Middle frontal gyrus (tissue), 1 donor: ENCODE measurements at regions not wholly inside any gene's neighbourhood (a gene's known extent, or its start where the extent isn't known, plus 50 kb on each side); places are given as distances from the start of the nearest gene placed in this dataset.
"Not testable (repeated sequence)": the region's sequence is repeated elsewhere in the genome, so short reads cannot be mapped to it uniquely, and the experiment has no call there.

Experiments
- DNase-seq: peaks from one replicate; pipeline ENCODE4 v3.0.0-alpha.2; 2015; ENCODE audit warnings: low spot score; ENCODE audit errors: extremely low spot score

DNA sequence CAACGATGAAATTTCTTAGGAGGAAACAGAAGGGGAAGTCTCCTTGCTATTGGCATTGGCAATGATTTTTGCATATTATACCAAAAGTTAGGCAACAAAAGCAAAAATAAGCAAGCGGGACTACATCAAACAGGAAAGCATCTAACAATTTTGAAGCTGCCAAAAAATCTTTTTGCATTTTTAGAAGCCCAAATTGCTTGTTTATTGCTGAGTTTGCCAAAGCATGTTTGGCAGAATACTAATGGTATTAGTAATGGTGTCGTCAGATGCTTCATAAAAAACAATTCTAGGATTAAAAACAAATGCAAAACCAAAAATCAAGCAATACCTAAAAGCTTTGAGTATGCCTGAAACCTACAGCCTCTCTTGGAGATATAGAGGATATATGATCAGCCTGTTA, 80.0 kb downstream of the GALR1 start:
- DNase-seq = no peak

DNA sequence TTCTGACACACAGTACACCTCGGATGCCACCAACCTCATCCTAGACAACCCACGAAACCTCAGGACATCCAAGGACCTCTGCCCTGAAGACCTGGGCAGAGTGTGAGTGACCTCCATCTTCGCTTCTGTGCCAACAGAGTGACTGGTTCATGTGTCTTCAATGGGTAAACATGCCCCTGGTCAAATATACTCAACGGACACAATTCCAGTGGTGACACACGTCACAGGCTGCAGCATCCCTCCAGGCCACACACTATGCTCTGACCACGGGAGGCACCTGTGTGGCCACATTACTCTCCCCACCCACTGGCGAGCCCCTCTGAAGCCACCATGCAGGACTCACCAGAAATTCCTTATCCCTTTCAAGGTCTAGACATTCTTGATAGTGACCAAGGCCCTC, 85.2 kb downstream of the GALR1 start:
- no peak for DNase-seq

DNA sequence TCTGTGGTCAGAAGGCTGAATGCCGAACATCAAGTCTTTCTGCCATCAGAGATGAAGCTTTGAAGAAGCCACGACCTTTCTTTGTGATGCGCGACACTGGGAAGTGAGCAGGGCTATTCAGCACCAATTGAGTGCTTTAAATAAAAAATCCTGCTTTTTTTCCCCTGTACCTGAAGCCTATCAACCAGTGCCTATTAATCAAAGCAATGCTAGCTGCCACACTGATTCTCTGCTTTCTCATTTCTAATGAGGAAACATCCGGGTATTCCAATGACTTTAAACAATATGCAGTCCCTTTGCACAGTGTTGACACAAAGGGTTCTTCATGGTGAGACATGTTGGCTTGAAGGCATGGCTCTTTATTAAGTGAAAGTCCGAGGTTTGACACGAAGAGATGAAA, 88.0 kb downstream of the GALR1 start:
- DNase-seq = no peak

DNA sequence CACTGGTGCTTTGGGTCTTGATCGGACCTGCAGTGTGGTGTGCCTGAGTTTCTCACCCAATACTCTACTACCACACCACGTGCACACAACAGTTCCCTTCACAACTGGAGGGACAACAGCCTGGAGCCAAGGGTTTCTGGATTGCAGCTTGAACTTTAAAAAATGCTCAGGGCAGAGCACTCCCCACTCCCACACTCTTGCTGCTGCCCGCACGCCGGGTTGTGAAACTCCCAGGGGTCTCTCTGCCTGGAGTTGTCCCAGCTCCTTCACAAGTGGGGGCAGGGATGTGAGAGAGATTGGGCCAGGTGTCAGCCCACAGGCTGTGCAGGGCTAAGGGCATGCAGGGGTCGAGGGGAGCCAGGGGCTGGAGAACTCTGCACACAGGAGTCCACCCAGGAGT, 89.4 kb downstream of the GALR1 start:
- DNase-seq = no peak

DNA sequence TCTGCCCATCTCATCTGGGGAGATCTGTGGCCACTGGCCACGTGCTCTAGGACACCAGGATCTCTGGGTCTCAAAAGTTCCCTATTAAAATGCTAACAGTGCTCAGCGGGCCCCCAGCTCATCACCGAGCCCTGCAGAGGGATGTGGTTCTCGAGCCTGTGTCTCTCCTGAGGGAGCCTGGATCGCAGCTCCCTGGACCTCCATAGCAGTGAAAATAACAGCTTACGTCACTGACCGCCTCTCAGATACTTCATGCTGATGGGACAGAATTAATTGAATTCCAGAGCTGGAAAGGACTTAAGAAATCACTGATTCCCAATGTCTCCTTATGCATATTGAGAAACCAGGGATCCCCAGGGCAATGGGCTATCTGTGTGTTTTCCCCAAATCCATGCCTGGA, 90.0 kb downstream of the GALR1 start:
- no peak for DNase-seq

DNA sequence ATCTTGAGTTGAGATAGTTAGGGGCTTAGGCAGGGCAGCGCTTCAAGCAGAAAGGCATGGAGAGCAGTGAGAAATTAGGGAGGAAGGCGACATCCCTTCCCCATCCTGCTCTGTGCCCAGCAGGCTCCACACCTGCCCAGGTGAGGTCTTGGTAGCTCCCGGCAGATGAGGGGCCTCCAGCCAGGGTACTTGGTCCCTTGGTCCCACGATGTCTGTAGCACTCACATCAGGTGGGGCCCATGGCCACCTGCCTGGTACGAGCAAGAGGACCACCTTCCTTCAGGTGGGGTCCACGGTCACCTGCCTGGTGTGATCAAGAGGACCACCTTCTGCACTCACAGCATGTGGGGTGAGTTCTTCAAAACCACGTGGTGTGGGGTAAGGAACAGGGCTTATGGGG, 91.2 kb downstream of the GALR1 start:
- DNase-seq = no peak

DNA sequence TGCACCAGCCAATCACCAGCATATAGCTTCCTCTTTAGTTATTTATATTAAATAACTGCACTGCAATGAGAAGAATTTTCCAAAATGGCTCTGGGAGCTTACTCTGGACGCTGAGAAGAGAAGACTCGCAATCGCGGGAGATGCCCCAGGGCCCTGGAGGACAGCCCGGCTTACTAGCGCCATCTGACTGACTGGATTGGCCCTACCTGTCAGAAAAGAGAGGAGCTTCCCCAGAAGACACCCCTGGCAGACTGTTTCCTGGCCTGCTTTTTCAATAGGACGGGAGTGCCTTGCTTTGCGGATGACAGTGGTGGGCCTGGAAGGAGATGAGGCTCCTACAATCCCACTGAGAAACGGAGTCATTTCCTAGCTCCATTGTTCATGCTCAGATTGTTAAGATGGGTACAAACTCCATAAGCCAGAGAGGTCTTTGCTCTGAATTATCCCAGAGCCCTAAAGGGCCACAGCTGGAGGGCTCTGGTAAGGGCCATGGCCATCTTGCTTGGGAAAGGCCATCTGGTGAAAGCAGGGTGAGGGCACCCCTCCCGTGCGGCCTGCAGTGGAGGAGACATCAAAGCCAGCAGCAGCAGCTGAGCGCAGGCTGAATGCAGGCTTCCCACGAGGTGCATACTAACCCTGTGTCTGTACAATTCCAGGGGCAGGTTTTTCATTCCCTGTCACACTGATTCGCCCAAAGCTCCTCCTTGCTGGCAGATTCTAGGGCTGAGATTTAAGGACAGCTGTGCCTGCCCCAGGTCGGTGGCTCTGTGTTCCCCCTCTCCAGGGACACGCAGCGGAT, 92.1 kb downstream of the GALR1 start:
- no peak for DNase-seq

DNA sequence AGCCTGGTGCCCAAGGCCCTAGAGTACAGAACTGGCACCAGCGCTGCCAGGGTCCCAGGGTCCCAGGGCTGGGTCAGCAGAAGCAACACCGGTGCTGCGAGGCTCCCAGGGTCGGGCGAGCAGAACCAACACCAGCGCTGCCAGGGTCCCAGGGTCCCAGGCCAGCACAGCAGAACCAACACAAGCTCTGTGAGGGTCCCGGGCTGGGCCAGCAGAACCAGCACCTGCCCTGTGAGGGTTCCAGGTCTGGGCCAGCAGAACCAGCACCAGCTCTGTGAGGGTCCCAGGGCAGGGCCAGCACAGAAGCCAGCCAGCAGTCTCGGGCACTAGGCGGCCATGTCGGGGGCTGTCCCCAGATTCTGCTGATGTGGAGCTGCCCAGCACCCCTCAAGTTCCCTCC, 93.1 kb downstream of the GALR1 start:
- no peak for DNase-seq

DNA sequence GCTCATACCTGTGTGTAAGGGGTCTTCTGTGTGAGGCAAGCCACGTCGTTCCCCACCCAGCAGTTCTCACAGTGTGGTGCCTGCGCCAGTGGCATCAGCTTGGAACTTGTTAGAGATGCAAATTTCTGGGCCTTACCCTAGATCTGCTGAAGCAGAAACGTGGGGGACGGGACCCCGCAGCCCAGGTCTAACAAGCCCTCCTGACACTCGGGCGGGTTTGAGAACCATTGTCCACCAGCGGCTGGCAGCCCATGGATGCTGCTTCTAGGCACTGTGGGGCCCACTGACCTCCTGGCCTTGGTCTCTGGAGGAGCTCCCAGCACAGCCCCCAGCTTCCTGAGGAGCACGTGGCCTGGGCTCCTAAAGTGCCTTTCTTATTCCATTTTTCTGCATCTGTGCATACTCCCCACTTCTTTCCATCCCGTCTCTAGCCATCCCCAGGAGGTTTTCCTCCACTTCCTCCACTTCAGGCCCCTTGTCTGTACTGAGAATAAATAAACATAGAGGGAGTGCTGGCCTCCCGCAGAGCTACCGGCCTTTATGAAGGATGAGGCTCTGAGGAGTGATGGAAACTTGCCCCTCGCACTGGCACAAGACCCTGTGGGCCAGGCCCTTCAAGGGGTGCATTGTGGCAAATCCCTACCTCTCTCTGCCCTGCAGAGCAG, 94.3 kb downstream of the GALR1 start:
- DNase-seq = no peak

DNA sequence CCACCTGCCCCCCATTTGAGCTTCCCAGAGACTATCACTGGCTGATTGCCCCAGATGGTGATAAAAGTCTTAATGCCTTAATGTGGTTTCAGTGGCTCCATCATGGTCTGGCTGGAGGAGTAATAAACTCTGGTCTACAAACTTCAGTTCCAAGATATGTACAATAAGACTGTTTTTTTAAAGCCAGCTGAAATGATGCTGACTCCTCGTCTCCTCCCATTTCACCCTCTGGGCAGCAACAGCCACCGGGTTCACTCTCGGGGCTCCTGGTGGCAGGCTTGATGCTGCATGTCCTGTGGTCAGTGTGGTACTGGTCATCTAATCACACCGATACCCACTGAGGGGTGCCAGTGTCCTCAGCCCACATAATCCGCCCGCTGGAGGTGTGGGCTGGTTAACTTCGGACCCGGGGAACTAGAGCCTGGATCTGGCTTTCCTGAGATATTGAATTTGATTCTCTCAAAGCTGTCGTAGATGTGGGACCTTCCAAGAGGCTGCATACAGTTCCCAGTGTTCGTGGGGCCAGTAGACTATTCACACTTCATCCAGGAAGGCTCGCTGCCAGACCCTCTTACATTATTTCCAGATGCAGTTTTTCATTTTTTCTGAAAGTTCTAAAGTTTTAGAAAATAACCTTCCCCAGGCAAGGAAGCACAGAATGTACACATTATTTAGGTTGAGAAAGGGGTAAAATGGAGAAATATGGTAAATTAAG, 95.3 kb downstream of the GALR1 start:
- DNase-seq = no peak

DNA sequence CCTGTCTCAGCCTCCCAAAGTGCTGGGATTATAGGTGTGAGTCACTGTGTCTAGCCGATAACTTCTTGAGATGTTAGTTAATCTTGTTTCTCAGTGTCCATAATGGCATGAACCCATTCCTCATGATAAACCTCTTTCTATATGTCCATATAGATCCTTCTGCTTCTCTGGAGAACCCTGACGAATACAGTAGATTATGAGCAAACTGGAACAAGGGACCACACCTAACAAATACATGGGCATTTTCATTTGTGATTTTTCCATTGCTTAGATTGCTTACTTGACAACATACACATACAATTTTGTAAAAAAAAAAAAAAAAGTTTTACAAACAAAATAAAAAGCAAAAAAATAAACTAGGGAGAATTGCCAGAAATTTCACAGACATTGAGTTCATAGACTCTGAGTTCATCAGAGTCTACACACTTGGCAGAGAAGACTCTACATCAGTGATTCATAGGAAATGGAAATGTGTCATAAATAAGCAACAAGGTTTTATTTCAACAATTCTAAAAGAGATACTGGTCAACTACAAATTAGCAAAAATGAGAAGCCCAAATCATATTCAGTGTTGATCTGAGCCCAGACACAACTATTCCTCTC, 96.7 kb downstream of the GALR1 start:
- no peak for DNase-seq

DNA sequence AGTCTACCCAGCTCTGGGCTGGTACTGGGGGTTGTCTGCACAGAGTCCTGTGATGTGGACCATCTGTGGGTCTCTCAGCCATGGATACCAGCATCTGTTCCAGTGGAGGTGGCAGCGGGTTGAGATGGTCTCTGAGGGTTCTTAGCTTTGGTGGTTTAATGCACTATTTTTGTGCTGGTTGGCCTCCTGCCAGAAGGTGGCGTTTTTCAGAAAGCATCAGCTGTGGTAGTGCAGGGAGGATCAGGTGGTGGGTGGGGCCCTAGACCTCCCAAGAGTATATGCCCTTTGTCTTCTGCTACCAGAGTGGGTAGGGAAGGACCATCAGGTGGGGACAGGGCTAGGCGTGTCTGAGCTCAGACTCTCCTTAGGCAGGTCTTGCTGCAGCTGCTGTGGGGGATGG, 103.7 kb downstream of the GALR1 start:
- DNase-seq = not testable (repeated sequence)

DNA sequence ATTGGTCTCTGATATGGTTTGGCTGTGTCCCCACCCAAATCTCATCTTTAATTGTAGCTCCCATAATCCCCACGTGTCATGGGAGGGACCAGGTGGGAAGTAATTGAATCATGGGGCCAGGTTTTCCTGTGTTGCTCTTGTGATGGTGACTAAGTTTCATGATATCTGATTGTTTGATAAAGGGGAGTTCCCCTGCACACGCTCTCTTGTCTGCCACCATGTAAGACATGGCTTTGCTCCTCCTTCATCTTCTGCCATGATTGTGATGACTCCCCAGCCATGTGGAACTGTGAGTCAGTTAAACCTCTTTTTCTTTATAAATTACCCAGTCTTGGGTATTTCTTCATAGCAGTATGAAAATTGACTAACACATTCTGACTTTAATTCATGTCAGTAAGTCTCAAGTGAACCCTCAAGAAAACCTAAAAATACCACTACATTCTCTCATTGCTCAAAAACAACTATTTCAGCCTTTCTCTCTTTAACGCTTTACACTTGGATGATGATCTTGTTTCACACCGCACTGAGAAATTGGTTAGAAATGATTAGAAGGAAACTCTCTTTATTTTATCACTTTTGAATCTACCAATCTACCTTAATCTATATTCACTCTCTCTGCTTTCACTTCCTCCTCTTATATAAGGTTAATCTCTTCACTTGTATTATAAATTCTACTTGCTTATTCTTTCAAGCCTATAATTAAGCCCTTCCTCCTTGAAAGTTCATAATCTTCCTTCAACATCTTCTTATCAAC, 110.1 kb downstream of the GALR1 start:
- no peak for DNase-seq

DNA sequence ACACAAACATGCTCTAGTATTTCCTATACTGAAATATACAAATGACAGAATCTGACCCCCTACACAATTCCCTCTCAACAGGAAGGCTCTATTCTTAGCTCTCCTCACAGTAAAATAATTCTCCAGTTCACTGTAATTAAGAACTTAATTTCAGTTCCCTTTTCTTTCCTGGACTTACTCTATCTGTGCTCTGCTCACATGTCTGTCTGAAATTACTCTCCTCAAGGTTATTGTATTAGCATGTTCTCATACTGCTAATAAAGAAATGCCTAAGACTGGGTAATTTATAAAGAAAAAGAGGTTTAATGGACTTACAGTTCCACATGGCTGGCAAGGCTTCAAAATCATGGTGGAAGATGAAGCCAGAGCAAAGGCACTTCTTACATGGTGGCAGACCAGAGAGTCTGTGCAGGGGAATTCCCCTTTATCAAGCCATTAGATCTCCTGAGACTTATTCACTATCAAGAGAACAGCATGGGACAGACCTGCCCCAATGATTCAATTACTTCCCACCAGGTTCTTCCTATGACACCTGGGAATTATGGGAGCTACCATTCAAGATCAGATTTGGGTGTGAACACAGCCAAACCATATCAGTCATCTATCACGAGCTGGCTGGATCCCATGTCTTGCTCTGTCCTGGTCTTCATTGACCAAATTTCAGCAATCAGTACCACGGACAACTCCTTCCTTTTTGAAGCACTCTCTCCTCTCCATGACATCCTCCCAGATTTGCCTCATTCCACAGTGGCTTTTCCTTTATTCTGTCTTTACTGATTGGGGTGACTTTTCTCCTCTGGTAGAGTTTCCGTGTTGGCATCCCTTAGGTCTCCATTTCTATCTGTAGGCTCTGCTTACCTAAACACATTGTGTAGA, 110.9 kb downstream of the GALR1 start:
- no peak for DNase-seq

DNA sequence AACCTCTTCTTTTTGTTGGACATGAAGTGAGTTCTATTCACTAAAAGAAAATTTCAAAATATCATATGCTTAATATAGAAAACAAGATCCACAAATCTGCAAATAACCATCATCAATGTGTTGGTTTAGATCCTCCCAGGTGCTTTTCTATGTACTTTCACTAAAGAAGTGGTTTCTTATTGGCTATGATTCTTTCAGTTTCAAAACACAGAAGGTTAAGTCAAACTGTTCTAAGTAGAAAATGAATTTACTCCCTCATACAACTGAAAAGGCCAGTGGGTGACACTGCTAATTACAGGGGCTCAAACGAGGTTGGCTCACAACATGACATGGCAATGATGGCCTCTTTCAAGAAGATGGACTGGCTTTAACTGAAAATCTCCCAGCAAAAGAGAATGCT, 111.7 kb downstream of the GALR1 start:
- DNase-seq = no peak

DNA sequence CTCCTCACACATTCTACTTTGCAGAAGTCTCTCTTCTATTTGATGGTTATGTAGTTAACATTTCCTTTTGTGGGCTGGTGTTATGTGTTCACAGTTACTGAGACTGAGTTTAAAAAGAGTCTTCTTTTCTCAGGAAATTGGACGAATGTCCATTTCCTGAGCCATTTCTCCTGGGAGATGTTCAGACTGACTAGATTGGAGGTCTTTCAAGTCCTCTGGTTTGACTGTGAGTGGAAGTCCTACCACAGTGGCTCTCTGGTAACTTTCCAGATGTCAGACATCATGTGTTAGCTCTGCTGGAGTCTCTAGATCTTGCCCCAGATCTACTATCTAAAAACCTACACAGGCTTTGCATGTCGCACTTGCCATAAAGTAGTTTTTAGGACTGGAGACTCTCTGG, 116.0 kb downstream of the GALR1 start:
- no peak for DNase-seq

DNA sequence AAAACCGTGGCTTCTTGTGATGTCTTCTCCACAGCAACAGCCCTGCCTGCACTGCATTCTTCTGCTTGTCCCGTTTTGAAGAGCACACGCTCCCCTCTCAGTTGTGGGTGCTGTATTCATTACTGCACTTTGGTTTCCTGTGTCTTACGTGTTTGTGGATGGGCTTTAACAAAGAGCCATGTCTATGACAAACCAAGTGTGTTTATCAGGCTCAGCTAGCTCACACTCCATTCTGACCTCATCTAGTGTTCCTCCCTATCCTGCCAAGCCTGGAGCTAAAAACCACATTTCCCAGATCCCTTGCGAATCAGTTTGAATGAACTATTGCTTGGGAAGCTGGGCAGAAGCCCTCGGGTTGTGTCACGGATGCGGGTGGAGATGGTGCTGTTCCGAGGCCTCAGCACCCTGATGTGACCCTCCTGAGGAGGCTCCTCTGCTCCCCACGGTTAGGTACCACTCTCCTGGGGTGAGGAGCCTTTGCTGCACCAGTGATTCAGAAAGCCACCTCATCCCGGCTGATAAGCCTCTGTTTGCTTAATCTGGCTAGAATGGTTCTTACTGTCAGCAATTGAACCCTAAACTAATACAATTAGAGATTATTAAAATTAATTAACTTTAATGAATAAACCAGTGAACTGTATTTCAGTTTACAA, 116.5 kb downstream of the GALR1 start:
- DNase-seq = no peak

DNA sequence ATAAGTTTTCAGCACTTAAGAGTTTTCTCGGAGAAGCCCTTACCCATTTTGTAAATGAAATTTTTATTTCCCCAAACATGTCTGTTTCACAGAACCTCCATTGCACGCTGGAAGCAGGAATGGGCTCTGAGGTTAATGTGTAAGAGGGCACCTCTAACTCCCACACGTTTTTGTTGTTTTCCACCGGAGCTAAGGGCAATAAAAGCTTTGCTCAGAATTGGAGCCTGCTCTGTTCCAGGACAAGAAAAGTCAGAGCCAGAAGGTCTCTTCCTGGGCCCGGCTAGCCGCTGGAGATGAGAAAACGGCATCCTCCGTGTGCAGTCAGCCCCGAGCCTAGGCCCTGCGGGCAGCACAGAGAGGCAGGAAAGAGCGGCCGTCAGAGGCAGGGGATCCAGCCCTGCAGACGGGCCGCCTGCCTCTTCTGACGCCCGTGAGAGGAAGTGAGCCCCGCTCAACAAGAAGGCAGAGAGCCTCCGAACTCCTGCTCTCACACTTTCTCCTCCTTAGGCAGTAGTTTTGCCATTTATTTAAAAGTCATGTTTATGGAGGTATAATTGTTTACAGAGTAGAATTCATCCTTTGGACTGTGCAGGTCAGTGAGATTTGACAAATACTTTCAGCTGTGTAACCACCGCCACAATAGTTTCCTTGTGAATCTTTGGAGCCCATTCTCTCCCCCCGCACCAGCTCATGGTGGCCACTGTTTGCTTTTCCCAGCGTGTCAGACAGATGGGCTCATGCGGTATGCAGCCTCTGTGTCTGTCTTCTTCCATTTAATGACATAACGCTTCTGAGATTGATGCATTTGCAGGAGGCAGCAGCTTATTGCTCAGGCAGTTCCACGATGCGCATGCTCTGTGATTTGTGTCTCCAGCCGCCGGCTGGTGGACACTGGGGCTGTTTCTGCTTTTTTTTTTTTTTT, 117.3 kb downstream of the GALR1 start:
- DNase-seq = peak; percentile 22

DNA sequence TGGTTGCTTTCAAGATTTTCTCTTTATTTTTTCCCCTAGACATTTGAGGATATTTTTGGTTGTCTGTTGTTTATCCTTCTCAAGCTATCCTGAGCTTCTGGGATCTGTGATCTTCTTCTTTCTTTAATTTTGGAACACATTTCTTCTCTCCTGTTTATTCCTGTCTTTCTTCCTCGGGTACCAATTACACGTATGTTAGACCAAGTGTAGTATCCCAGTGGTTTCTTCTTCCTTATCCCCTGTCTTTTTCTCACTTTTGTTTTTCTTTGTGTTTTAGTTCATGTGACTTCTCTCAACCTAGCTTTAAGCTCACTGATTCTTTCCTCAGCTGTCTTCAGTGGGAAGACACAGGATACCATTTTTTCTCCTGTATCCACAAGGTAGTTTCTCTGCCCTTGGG, 120.0 kb downstream of the GALR1 start:
- DNase-seq = no peak
